NCI-H146 treated with DMSO at 0.1 percent for 48 hours (cell line): ENCODE measurements at regions not wholly inside any gene's neighbourhood (a gene's known extent, or its start where the extent isn't known, plus 50 kb on each side); places are given as distances from the start of the nearest gene placed in this dataset.
"Not testable (repeated sequence)": the region's sequence is repeated elsewhere in the genome, so short reads cannot be mapped to it uniquely, and the experiment has no call there.

ENCODE experiments used
- DNase-seq: peaks from one replicate; lab custom pipeline; 2025; ENCODE audit not compliant: unreplicated experiment; lab: John Stamatoyannopoulos, UW

DNA sequence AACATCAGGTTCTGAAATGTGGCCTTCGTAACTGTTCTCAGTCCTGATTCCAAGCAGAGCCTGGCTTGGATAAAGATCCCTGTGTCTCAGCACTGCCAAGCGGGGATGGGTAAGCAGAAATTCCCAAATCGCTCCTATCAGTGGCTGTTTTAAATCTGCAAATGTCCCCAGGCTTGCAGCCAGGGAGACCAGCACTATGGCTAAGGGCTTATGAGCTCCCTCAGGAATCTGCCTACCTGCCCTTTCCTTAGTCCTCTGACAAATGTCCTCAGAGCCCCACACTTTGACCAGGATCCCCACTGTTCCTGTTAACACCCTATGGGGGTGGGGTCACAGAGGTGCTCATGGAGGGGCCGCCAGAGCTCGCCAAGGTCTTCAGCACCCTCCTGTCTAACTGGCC lies 1062.8 kb downstream of the UQCRFS1 start:
- DNase-seq = no peak

DNA sequence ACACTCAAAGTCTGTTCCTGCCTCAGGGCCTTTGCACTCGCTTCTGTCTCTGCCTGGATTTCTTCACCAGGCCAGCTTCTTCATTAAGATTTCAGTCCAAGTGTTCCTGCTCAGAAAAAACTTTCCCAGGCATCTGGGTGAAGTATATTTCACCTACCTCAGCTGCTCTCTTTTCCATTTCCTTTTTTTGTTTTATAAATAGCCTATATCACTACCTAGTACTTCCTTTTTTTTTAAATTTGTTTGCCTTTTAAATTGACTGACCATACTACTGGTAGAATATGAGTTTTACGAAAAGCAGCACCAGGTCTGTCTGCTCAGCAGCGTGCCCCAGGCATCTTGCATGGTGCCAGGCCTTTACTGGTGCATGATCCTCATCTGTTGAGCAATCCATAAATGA lies 1064.4 kb downstream of the UQCRFS1 start:
- DNase-seq = no peak

DNA sequence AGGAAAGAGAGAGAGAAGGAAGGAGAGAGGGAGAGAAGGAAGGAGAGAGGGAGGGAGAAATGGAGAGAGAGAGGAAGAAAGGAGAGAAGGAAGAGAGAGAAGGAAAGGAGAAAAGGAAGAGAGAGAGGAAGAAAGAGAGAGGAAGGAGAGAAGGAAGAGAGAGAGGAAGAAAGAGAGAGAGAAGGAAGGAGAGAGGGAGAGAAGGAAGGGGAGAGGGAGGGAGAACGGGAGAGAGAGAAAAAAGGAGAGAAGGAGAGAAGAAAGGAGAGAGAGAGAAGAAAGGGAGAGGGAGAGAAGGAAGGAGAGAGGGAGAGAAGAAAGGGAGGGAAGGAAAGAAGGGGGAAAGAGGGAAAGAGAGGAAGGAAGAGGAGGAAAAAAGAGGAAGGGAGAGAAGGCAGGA lies 1070.7 kb downstream of the UQCRFS1 start:
- no peak for DNase-seq

DNA sequence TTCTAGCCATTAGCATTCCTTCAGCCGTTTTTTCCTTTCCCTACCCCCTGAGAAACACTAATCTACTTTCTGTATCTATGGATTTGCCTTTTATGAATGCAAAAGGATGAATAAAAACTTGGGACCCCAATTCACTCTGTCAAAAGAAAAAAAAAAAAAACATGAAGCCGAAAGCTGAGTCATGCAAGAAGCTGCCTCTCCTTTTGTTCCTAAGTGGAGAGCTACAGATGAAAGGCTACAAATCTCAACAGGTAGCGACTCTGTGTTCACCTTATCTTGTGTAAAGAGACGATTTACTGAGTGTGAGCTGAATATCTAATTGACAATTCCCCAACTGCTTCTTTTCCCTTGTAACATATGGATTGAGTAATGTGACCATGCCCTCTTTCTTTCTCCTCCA lies 1072.8 kb downstream of the UQCRFS1 start:
- no peak for DNase-seq

DNA sequence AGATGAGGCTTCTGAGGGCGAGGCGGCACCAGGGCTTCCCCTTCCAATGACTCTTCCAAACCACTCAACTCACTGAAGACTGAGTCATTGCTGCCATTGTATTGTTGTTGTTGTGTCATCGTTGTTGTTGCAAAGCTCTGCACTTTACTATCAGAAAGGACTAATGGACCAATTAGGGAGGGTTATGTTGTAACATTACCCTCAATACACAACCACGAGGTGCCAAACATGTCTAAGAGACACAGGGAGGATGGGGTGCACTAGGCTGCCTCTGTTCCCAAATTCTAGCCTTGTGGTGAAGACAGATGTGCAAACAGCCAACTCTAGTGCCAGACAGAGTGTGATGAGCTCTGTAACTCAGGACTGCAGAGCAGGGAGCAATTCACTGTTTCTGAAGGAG lies 1075.2 kb downstream of the UQCRFS1 start:
- DNase-seq = no peak

DNA sequence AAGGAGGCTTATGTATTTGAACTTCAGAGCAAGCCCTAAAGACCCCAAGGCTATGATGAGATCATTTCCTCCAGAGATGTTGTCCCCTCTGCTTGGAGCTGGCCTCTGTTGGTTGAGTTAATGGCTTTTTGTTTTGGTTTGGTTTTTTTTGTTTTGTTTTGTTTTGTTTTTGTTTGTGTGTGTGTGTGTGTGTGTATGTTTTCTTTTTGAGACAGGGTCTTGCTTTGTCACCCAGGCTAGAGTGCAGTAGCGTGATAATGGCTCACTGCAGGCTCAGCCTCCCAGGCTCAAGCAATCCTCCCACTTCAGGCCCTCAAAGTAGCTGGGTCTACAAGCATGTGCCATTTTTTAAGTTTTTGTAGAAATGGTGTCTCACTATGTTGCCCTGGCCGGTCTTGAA lies 1076.2 kb downstream of the UQCRFS1 start:
- no peak for DNase-seq

DNA sequence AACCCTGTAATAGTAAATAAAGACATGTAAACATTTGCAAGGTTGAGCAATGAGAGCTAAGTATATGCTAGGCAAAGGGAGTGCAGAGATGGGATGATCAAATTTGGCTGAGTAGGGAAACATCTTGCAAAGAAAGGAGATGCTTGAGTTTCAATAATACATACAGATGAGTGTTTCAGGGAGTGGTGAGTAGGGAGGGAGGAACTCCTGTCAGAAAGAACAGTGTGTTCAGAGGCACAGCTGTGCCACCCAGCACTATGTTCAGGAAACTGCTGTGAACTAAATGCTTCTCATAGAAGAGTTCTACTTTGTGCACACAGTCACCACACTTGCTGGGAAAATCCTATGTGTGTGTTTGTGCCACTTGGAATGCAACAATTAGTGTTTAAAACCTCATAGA lies 1077.1 kb downstream of the UQCRFS1 start:
- DNase-seq = no peak

DNA sequence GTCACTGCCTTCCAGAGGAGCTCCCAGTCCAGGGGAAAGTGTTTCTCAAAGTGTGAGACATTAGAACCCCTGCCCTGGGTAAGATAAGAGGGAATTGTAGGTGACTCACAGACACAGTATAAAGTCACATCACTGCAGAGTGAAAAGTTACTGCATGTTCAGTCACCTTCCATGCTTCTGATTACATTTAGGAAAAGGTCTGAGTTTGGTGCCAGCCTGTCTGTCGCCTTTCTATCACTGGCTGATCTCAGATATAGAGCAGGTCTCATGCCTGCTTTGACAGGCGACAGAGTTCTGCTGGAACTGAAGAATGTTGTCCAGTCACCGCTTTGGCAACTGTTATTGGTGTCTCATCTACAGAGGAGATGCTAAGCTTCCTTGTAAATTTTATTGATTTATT lies 1078.6 kb downstream of the UQCRFS1 start:
- DNase-seq = no peak

DNA sequence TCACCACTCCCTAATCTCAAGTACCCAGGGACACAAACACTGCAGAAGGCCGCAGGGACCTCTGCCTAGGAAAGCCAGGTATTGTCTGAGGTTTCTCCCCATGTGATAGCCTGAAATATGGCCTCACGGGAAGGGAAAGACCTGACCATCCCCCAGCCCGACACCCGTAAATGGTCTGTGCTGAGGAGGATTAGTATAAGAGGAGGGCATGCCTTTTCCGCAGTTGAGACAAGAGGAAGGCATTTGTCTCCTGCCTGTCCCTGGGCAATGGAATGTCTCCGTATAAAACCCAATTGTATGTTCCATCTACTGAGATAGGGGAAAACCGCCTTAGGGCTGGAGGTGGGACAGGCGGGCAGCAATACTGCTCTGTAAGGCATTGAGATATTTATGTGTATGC lies 1082.1 kb downstream of the UQCRFS1 start:
- DNase-seq = not testable (repeated sequence)

DNA sequence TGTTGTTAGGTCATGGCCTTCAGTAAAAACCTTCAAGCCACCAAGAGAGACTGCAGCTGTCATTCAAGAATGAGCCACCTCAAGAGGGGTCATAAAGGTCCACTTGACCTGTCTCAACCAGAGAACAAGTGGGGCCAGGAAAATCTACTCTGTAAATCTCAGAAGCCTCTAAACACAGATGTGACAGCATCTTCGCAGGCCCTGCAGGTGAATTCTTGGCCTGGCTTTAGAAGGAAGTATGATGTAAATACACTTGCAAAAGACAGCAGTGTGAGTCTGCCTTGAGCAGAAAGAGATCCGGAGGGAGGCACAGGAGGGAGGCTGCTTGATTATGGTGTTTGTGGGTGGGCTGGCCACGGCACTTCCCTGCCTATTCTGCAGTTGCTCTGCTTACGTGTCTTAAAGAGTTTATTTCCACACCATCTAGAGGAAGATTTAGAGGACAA lies 1082.9 kb downstream of the UQCRFS1 start:
- no peak for DNase-seq

DNA sequence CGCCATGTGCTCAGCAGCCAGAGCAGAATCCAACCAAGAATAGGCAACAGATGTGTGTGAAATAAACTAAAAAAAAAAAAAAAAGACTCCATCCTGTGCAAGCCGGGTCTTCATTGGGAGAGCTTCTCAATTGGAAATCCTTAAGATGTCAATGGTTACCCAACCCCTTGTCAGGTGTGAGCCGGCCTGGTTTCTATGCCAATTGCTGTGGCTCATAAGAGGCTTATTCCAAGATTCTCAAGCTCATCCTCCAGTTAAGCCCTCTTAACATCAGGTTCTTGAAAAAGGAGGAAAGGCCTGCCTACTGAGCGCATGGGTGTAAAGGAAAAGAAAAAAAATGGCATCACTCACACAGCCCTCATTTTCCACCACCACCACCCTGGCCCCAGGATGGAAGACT lies 1084.6 kb downstream of the UQCRFS1 start:
- no peak for DNase-seq

DNA sequence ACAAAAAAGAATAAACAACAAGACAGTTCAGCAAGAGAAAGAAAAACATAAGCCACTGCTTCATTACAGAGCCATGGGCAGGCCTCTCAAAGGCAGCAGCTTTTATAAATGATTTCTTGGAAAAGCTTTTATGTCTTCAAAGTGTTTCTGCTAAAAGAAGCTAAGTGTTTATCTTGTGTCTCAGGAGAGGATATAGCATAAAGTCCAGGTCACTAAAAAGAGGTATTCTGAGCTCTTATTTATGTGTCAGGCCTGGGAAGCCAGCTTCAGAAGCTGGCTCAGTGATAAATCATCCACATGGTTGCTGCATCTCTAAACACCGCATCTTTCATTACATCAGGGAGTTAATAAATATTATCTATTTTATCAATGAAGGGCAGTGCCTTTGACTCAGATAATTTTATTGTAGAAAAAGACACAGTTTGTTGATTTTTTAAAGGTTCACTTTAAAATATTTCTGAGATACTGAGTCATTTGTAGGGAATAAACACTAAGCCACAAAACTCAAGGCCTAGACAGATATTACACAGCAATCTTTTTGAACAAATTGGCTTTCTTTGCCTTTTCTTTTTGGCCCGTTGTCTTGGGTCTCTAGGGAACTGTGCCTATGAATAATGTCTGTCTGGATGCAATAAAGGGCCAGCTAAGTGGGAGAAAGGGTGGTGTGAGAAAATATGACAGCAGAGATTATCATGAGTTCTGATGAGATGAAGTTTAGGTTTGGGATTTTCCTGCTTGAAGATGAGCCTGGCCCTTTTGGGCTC lies 1086.6 kb downstream of the UQCRFS1 start:
- no peak for DNase-seq

DNA sequence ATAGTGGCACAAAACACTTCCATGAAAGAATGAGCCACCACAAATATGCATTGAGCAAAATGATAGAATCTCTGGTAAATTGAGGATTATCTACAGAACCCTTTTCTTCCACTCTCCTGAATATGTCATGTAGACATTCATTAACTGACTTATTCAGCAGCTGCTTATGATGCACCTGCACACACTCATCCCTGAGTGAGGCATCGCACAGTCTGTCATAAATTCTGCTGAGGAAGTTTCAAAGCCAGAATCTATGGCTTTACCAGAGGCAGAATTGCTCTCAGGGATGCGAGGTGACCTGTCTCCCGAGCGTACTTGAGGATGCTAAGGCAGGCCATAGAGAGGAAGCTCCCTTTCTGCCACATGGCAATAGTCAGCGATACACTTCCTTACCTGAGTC lies 1090.2 kb downstream of the UQCRFS1 start:
- no peak for DNase-seq

DNA sequence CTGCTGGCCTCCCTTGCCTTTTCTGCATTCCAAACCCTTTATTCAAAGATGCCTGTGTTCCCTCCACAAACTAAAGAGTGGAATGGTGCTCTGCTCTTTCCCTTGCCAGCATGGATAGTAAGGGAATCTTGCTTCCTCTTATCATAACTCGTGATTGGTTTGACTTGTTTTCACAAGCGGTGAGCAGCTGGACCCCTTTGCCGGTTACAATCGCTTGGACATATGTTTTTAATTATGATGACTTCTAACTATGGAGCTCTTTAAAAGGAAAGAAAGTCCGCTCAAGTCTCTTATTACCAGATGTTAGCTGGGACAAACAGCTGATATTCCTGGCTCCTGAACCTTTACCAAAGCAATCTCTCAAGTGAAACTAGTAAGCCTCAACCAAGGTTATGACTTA lies 1094.7 kb downstream of the UQCRFS1 start:
- no peak for DNase-seq

DNA sequence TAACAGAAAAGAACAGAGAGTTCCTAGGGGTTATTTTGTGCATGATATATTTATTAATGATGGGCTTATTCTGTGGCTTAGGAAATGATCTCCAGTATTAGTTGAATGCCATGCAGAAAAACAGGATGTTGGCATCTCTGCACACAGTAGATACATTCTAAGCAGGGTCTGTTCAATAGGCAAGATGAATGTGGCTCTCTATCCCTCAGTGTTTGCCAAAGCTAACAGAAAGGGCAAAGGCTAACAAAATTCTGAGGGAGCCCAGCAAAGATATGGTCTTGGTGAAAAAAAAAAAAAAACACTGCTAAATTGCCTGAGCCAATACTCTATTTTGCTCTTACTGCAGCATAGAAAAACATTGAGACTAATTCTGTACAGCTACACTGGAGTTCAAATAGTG lies 1095.8 kb downstream of the UQCRFS1 start:
- no peak for DNase-seq

DNA sequence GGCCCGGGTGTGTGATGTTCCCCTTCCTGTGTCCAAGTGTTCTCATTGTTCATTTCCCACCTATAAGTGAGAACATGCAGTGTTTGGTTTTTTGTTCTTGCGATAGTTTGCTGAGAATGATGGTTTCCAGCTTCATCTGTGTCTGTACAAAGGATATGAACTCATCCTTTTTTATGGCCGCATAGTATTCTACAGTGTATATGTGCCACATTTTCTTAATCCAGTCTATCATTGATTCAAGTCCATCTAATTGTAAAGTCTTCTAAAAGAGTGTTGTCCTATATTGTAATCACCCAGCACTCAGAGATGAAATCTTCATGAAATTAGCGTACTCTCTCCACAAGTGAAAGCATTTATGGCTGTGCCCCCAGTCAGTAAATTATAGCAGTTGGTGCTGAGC lies 1096.6 kb downstream of the UQCRFS1 start:
- DNase-seq = not testable (repeated sequence)

DNA sequence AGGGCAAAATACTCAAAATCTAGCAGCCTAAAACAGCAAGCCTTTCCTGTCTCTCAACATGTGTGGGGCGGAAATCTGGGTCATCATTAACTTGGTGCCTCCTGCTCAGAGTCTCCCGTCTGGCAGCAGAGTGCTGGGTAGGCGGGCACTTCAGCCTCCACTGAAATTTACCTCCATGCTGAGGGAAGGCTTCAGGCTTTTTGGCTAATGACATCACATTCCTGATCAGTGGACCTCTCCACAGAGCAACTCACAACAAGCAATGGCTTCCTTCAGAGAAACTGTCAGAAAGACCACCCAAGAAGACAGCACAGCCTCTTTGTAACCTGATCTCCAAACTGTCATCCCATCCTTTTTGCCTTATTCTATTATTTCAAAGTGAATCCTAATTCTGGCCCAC lies 1109.0 kb downstream of the UQCRFS1 start:
- no peak for DNase-seq

DNA sequence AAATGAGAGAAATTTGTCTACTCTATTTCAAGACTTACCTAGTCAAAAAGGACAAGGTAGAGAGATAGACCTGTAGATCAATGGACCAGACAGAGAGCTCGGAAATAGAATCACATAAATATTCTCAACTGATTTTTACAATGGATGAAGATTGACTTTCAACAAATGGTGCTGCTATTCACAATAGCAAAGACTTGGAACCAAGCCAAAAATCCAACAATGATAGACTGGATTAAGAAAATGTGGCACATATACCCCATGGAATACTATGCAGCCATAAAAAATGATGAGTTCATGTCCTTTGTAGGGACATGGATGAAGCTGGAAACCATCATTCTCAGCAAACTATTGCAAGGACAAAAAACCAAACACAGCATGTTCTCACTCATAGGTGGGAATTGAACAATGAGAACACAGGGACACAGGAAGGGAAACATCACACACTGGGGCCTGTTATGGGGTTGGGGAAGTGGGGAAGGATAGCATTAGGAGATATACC lies 1128.2 kb downstream of the UQCRFS1 start:
- not testable (repeated sequence) for DNase-seq

DNA sequence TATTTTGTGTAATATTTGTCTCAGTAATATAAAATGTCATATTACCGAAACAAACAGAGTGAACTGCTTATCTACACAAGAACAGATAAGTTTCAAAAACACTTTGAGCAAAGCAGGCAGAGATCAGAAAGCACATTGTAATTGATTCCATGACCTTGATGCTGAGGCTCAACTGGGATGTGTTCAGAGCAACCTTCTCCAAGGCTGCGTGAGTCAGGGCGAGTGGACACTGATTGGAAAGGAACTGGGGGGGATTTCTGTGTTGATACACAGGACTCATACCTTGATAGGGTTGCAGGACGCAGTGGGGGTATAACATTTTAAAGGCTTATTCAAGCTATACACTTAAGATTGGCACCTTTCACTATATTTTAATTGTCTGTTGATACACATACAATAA lies 1136.3 kb downstream of the UQCRFS1 start:
- no peak for DNase-seq

DNA sequence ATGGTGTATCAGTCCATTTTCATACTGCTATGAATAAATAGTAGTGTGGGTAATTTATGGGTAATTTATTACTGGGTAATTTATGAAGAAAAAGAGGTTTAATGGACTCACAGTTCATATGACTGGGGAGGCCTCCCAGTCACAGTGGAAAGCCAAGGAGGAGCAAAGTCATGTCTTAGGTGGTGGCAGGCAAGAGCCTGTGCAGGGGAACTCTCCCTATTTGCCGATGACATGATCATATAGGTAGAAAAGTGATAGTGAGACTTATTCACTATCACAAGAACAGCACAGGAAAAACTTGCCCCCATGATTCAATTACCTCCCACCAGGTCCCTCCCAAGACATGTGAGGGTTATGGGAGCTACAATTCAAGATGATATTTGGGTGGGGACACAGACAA lies 1137.7 kb downstream of the UQCRFS1 start:
- no peak for DNase-seq

DNA sequence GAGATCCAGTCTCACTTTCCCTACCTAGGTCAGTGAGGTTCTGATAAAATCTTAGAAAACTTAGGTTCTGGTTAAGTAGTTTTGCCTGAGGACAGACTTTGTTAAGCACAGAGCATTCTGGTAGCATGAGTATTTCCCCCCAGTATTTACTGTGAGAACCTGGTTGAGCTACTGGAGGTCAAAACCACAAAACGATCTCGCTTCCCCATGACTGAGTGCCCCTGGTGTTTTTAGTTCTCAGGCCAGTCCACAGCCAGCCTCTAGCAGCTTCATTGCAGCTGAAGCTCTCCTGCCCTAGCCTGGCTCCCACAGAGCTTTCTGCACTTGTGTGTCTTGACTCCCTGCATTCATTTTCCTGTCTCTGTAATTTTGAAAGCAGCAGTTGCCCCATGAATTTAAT lies 1138.2 kb downstream of the UQCRFS1 start:
- no peak for DNase-seq

DNA sequence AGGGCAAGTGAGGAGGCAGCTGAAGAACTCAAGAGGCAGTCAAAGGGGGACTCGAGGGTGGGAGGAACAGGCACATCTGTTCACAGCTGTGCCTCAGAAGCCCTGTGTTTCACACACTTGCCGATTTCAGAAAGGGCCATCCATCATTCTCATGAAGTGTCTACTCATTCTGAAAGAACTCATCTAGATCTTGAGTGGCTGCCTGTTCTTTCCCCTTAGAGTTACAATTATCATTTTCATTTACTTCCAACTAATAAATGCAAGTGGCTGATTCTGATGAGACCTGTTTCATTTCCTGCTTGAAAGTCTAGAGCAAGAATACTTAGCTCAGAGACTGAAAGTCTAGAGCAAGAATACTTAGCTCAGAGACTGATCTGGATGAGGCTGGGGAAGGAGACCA lies 1145.1 kb downstream of the UQCRFS1 start:
- no peak for DNase-seq

DNA sequence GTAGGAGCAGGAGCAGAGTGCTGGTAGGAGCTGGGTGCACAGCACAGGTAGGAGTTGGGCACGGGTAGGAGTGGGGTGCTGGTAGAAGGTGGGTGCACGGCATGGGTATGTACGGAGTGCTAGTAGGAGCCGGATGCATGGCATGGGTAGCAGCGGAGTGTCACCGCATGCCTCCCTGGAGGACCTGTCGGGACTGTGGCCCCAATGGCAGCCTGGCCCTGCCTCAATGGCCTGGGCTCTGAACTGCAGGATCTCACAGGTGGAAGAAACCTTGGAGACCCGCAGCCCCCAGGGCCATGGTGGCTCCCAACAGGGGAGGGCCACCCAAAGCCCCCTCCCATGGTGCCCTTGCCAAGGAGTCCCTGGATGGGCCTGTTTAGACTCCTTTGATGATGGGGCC lies 1146.0 kb downstream of the UQCRFS1 start:
- no peak for DNase-seq
